COLO668 (cell line): ENCODE measurements at regions not wholly inside any gene's neighbourhood (a gene's known extent, or its start where the extent isn't known, plus 50 kb on each side); places are given as distances from the start of the nearest gene placed in this dataset.
A peak's percentile ranks its signal among the peaks of the same experiment; 100 is the strongest.

Experiments used
- DNase-seq: peaks from one replicate; lab custom pipeline; 2025; ENCODE audit not compliant: unreplicated experiment; lab: John Stamatoyannopoulos, UW

DNA sequence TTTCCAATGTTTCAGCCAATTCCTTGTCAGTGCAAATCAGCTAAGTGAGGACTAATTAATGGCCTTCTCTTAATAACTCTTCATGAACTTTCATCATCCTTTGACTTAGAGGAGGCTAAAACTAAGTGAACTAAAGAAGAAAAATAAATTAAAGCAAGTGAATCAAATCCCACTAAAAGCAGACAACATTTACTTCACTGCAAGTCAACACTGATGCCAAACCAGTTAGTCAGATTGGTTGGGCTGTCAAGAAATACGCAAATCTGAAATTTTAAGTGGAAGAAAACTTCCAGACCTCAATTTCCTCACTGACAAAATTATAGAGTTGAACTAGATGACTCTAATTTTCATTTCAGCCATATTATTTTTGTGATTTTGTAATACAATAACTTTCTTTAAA is 137.2 kb upstream of the PRLR start:
- DNase-seq: no peak

DNA sequence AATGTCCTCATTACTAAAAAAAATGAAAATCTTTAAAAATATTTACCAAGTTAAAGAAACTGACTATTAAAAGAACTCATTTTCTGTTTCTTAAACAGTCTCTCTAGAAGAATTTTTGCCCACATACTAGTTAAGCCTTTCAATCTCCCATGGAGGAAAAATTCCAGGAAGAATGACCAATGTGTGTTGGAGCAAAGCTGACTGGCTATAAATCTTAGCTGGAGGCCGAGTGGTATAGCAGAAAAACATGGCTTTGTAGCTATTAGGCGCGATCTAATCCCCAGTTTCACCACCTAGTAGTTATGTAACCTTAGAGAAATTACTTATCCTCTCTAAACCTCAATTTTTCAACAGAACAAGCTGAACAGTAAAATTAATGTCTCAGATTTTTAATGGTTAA is 135.5 kb upstream of the PRLR start:
- no peak for DNase-seq

DNA sequence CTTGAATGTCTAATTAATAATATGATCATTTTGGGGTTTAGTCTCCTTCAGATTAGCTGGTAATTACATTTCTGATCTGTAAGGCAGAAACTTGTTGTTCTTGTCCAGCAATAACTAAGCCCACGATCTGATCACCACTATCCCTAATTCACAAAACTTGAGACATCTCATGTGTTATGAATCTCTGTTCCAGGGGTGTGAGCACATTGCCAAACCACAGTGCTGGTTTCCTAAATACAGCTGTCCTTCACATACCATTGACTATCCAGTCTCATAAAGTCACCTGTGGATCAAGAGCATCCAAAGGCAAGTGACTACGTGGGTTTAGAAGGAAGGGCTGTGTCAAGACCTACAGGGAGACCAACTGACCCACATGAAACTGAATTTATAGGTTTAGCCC is 134.1 kb upstream of the PRLR start:
- DNase-seq: no peak

DNA sequence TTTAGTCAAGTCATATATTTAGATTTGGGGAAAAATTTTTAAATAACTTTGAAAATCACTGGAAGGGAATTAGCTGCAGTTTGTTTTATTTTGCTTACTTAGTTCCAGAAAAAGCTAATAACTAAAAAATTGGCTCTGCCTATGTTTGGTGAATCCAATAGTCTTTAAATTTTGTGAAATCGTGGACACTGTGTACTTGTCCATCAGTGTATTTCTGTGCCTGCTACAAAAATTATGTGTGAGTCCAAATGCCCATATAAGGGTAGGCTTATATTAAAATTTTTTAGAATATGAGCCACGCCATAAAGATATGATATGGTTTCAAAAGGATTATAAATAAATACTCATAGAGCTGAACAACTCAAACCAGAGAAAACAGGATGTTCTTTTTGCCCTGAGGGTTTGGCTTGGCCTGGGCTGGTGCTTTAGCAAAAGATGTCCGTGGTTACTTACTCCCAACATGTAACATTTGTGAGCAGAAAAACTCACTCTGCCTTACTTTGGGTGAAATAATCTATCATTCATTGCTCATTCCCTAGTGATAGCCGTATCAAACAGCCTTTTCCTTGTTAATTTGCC is 133.2 kb upstream of the PRLR start:
- DNase-seq: no peak

DNA sequence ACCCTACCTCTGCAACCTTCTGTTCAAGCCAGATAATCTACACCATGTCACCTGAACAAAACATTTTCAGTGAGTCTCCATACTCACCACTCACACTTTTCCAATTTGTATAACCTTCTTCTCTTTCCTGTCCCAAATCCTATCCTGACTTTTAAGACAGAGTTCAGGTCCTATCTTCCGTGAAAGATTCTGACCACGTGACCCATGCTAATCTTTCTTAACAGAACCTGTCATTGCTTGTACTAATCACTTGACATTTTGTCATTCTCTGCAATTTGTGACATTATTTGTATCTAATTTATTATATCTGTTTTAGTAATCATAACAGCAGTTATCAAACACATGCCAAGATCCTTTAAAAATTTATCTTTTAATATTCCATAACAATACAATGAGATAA is 132.5 kb upstream of the PRLR start:
- no peak for DNase-seq

DNA sequence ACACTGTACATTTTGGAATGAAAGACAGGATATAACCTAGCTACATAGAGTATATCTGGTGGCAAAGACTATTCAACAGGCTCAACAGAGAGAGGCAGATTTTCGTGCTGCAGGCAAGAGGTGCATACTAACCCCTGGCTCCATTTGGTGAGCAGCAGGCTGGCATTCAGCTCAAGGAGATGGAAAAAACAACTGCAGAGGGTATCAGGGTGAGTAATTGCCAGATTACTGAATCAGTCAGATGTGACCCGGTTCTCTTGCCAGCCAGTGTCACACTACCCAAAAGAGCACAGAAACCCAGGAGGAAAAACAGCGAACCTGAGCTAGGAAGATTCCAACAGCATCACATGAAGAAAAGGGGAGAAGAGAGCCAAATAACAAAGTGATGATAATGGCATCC is 130.4 kb upstream of the PRLR start:
- no peak for DNase-seq

DNA sequence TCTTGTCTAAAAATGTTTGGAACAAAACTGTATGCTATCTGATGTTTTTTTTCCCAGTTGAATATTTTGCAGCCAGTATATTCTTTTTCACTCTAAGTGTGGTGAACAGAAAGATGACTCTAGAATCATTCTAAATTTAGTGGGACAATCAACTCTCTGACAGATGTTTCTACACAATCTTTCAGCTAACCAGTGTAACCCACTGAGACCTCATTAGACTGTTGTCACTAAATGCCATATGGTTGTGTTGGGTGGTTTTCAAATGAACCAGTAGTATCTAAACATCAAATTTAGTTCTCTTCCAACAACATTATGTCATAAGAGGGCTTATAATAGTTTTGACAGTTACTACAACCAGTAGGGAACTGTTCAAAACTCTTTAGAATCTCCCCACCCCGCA is 129.6 kb upstream of the PRLR start:
- no peak for DNase-seq

DNA sequence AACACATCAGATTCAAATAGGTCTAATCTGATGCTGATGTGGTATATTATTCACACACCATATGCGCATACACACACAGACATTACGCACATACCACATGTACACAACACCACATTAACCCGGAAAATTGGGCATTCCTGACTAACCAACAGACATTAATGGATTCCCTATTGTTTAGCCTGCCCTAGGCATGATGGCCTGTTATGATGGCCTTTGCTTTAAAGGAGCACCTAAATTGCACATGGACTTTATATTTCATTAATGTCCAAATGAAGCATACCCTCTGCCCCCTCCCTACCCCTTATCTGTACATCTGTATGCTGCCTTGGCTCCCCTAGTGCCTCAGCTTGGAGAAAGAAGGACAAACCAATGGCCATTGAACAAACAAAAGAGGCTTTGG is 127.7 kb upstream of the PRLR start:
- DNase-seq: no peak

DNA sequence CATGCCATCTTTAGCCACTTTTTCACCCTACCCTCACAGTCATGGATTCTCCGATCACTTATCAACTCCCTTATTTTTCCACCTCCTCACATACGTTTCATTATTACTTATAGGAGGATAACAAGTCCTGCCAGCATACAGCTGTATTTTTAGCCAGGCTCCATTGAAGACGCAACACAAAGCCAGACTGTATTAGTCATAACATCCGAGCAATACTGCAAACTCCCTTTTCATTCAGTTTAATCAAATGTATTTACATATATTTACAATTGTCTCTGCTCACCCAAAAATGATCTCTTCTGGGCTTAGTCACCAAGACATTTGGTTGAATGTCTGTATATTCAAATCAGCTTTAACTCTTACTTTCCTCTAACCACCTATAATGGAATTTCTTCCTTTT is 126.4 kb upstream of the PRLR start:
- DNase-seq: no peak

DNA sequence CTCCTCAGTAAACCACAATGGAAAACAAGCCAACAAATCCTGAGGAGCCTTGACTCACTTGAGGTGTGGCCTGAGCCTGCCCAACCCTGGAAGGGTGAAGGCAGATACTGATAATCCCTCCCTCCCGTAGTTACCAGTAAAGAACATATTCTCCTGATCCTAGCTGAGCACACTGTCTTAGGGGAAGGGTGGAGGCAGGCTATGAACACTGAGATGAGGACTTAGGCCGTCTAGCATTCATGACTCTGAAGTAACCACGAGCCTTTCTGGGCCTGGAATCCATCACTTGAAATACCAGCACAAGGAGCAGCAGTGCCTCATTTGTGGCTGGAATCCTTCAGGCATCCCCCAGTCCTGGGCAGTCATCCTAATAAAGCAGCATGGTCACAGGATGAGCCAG is 124.5 kb upstream of the PRLR start:
- DNase-seq: no peak

DNA sequence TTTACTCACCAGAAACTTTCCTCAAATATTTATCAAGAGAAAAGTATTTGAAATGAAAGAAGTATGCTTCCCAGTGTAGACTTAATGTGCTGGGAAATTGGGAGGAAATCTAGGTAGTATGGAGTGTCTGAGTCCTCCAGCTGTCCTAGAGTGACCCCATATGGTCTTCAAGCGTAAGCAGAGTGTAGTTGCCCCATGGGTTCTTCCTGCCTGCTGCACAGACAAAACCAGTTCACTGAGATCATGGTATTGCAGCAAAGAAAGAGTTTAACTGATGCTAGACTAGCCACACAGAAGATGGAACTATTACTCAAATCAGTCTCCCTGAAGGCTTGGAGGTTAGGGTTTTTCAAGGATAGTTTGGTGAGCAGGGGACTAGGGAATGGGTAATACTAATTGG is 114.9 kb upstream of the PRLR start:
- peak; percentile 34 for DNase-seq

DNA sequence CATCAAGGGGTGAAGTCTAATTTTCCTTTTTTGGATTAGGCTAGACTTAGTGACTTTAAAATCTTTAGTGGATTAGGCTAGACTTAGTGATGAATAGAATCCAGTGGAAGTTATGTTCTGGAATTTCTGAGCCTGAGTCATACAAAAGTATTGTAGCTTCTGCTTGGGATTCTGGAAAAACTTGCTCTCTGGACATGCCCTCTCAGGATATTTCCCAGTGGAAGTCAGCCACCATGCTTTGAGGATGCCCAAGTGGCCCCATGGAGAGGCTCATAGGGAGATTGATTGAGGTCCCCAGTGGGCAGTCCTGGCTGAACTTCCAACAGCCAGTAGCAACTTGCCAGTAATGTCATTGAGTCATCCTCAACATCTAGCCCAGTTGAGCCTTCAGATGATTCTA is 112.4 kb upstream of the PRLR start:
- DNase-seq: no peak

DNA sequence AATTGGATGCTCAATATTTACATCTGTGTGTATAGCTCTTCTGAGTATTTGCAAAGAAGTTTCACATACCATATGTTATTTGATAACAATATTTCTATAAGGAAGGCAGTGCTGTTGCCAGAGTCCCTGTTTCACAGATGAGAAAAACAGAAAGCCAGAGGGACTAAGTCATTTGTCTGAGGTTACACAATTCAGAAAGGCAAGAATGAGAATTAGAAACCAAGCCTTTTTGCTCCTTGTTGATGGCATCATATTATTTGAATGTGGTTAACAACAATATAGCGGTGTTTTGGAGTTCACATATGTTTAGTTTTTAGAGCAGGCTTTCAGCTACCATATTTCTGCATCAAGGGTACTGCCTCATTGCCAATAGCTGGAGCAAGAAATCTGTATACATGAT is 110.9 kb upstream of the PRLR start:
- no peak for DNase-seq

DNA sequence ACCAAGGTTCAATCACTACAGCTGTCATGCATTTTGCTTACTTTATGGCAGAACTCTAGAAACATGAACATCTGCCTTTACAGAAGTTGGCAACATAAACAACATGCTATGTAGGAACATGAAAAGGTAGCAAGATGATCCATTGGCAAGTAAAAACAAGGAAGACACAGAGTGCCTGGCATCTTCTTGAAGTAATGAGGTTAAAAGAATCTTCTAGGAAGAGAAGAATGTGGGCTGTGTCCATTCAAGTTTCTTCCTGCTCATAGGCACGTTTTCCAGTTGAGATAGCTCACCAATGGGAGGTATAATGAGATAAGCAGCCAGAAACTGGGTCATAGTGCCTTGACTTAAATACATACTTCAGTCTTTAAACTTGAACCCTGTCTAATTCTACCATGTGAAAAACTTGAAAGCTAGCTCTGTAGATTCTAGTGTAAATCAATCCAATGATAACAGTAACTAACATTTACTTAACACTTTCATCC is 109.4 kb upstream of the PRLR start:
- DNase-seq: no peak

DNA sequence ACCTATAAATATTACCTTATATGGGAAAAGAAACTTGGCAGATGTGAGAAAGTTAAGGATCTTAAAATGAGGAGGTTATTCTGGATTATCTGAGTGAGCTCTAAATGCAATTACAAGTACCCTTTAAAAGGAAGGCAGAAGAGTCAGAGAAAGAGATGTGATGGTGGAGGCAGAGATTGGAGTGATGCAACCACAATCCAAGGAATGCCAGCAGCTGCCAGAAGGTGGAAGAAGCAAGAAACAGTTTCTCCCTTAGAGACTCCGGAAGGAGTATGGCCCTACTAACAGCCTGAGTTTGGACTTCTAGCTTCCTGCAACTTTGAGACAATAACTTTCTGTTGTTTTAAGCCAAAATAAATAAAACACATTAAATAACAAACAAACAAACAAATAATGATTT is 108.7 kb upstream of the PRLR start:
- DNase-seq: no peak

DNA sequence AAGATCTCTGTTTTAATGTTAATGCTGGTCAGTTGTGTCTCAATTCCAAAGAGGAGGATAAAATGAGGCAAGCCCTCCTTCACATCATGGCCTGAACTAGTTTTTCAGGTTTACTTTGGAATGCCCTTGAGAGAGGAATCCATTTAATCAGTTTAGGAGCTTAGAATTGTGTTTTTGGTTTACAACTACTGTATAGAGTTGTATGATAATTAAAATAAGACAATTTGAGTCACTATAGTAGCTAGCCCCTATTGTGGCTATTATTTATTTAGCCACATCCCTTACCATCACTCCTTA is 107.8 kb upstream of the PRLR start:
- no peak for DNase-seq

DNA sequence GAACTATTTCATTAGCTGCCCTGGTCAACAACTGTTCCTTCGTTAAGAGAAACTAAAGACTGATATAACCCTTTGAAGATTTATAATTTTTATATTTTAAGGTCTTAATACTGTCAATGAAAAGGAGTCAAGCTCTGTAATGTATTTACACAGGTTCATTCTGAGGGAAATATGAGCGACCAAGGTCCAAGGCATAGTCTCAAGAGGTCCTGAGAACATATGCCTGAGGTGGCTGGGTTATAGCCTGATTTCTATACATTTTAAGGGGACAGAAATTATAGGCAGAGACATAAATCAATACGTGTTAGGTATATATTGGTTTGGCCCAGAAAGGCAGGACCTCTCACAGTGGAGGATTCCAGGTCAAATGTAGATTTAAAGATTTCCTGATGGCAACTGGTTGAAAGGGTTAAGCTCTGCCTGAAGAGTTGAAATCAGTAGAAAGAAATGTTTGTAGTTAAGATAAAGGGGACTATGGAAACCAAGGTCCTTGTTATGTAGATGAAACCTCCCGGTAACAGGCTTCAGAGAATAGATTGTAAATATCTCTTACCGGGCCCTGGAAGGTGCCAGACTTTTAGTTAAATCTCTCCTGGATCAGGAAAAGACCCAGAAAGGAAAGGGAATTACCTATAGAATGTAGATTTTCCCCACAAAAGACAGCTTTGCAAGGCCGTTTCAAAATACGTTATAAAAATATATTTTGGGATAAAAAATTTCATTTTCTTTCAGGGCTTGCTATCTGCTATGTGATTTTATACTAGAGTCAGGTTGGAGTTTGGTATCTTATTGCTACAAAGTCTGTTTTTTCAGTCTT is 107.3 kb upstream of the PRLR start:
- no peak for DNase-seq

DNA sequence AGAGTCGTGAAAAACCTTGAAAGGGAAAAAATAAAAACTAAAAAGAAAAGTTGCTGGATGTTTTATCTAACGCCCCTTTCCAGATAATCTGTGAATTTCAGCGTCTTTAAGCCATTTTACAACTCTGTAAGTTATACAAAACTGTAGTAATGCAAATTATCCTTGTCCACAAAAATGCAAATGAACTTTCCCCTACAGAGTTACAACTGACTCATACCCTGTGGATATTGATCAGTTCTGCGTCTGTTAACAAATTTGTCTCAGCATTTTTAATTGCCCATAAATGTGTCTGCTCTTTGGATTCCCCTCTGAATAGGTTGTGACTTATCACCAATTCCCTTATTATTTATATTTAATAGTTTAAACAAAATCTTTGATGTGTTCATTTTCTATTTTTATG is 105.9 kb upstream of the PRLR start:
- DNase-seq: no peak

DNA sequence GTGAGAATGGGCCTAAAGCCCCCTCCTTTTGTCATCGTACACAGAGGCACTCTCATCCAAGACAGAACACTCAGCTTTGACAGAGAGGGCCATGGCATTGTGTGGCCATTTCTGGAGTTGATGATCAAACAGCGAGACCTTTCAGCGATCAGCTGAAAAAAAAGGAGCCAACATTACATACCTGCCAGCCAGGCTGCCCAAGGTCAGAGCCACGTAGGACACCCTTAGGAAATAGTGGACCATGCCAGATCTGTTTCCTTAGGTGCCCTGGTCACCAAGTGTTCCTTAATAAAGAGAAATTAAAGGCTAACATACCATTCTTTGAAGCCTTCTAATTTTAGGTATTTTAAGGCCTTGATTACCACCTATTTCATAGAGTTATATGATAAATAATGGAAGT is 105.5 kb upstream of the PRLR start:
- DNase-seq: no peak

DNA sequence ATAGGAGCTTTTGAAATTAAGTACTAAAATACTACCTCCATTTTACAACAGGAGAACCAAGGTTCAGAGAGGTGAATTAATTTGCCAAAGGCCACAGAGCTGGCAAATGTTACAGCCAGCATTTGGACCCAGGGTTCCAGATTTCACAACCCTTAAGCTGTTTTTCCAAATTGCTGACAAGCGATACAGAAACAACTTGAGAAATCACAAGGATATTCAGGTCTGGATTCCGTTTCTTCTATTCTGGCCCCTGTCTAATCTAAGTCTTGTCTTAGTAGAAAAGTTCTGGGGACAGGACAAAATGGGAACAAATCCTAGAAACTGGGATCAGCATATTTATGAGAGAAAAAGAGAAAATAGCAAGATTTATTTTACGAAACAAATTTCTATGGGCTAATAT is 103.1 kb upstream of the PRLR start:
- no peak for DNase-seq

DNA sequence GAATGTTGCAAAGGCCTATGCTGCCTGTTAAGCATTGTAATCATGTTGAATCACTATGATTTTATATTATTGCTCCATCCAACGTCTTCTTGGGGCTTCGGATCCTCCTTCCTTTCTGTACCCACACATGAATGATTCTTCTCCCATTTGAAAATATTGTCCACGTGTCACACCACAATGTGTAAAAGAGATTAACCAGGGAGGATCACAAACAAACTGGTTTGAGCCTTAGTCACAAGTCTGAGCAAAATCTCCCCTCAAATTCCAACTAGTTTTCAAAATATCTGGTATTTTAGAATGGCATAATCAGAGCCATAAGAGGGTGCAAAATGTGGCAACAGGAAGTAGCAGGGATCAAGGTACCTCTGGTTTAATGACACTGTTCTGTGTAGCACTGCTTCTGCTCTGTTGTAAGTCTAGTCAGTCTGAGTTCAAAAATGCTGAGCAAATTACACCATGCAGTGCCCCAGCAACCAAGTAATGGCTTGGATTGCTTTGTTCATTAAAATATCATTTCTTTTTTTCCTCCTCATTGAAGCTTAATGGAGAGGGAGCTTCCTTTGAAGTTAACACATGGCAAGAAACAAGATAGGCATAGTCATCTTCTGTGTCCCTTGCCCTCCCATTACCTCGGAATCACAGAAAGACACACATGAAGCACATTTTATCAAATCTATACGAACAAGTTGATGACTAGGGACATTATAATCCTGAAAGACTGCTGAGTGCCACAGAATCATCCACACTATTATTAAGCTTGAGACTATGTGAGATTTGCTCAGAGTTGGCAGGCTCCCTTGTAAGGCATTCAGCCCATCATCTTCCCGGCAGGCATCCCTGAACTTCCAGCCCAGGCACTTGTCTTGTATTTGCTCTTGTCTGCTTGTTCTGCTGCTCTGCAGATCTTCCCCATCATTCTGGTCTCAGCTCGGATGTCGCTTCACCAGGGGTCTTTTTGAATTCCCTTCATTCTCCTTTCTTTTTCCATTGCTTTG is 102.0 kb upstream of the PRLR start:
- DNase-seq: no peak

DNA sequence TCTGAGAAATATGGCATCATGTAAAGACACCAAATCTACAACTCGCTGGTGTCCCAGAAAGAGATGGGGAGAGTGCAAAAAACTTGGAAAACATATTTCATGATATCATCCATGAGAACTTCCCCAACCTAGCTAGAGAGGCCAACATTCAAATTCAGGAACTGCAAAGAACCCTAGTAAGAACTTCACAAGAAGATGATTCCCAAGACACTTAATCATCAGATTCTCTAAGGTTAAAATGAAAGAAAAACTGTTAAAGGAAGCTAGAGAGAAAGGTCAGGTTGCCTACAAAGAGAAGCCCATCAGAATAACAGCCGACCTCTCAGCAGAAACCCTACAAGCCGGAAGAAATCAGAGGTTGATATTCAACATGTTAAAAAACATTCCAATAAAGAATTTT is 95.5 kb upstream of the PRLR start:
- no peak for DNase-seq
